Activated CD4-positive, alpha-beta memory T cell treated with anti-CD3 and anti-CD28 coated beads, Interleukin-2, amount 10 ng/mL, durations not matched to agents 7 days and 5 days (primary cell): ENCODE measurements at regions not wholly inside any gene's neighbourhood (a gene's known extent, or its start where the extent isn't known, plus 50 kb on each side); places are given as distances from the start of the nearest gene placed in this dataset.
"Not testable (repeated sequence)": the region's sequence is repeated elsewhere in the genome, so short reads cannot be mapped to it uniquely, and the experiment has no call there.

Experiments used
- CTCF ChIA-PET: fragments of 350-600 bp; sonication (Branson Sonifier 250); formaldehyde crosslinking; loops from one replicate; lab custom pipeline; 2021; ENCODE audit warnings: antibody characterized with exemption, inconsistent platforms; lab: Charles Lee
- POLR2A ChIA-PET: fragments of 350-600 bp; sonication (Branson Sonifier 250); formaldehyde crosslinking; loops from one replicate; lab custom pipeline; 2021; ENCODE audit warnings: antibody characterized with exemption; lab: Charles Lee
- DNase-seq: peaks from one replicate; pipeline ENCODE4 v3.0.0-alpha.2; 2020
- H3K27ac Mint-ChIP-seq: one replicate; pipeline ENCODE4 v1.8.0; 2021; ENCODE audit warnings: mild to moderate bottlenecking, mixed read lengths
- H3K27me3 Mint-ChIP-seq: one replicate; pipeline ENCODE4 v1.8.0; 2021; ENCODE audit warnings: mixed read lengths
- H3K36me3 Mint-ChIP-seq: one replicate; pipeline ENCODE4 v1.8.0; 2021; ENCODE audit warnings: low read depth, mixed read lengths
- H3K4me1 Mint-ChIP-seq: one replicate; pipeline ENCODE4 v1.8.0; 2021; ENCODE audit warnings: mixed read lengths
- H3K4me3 Mint-ChIP-seq: one replicate; pipeline ENCODE4 v1.8.0; 2021; ENCODE audit warnings: mild to moderate bottlenecking, mixed read lengths
- H3K9me3 Mint-ChIP-seq: one replicate; pipeline ENCODE4 v1.8.0; 2021; ENCODE audit warnings: mixed read lengths

GRCh38 chr18:22764005-22764404 lies 169.1 kb upstream of the RBBP8 start:
- H3K36me3 Mint-ChIP-seq, H3K27ac Mint-ChIP-seq, H3K4me3 Mint-ChIP-seq, H3K4me1 Mint-ChIP-seq, DNase-seq, POLR2A ChIA-PET, CTCF ChIA-PET, H3K9me3 Mint-ChIP-seq: not testable (repeated sequence)
- peaks cover 17% of the 10 kb centered on the region for H3K27me3 Mint-ChIP-seq

GRCh38 chr18:22765896-22766295 lies 167.2 kb upstream of the RBBP8 start:
- POLR2A ChIA-PET: no interaction called here
- no peak overlapping the region for H3K4me3 Mint-ChIP-seq
- H3K27me3 Mint-ChIP-seq: peaks cover 13% of the 10 kb centered on the region
- no peak for DNase-seq
- no peaks in the 10 kb centered on the region for H3K4me1 Mint-ChIP-seq
- no peaks in the 10 kb centered on the region for H3K9me3 Mint-ChIP-seq
- H3K36me3 Mint-ChIP-seq: no peaks in the 10 kb centered on the region
- H3K27ac Mint-ChIP-seq: no peak overlapping the region
- CTCF ChIA-PET: no interaction called here

- POLR2A ChIA-PET: no interaction called here
- Mint-ChIP-seq H3K27ac (no peak overlapping the region), H3K4me1 (no peaks in the 10 kb centered on the region), H3K9me3 (no peaks in the 10 kb centered on the region), H3K4me3 (no peak overlapping the region), H3K27me3 (peaks cover 7% of the 10 kb centered on the region), H3K36me3 (no peaks in the 10 kb centered on the region)
- CTCF ChIA-PET: interaction anchor here (0.5 kb wide), 1 partner anchor 952 kb away, joined by 3 read pairs; no protein-coding TSS in a partner anchor
- no peak for DNase-seq
These were observed 165.5 kb upstream of the RBBP8 start for GRCh38 chr18:22767653-22768052.

GRCh38 chr18:22773944-22774343 lies 159.2 kb upstream of the RBBP8 start:
- no peak overlapping the region for H3K27ac Mint-ChIP-seq
- no peaks in the 10 kb centered on the region for H3K36me3 Mint-ChIP-seq
- no peaks in the 10 kb centered on the region for H3K4me1 Mint-ChIP-seq
- ChIA-PET POLR2A (no interaction called here), CTCF (no interaction called here)
- no peak for DNase-seq
- no peak overlapping the region for H3K4me3 Mint-ChIP-seq
- H3K27me3 Mint-ChIP-seq: peaks cover under 1% of the 10 kb centered on the region
- H3K9me3 Mint-ChIP-seq: no peaks in the 10 kb centered on the region

- peaks cover 23% of the 10 kb centered on the region for H3K27me3 Mint-ChIP-seq
- ChIA-PET CTCF (no interaction called here), POLR2A (no interaction called here)
- no peaks in the 10 kb centered on the region for H3K4me1 Mint-ChIP-seq
- no peaks in the 10 kb centered on the region for H3K36me3 Mint-ChIP-seq
- no peak overlapping the region for H3K4me3 Mint-ChIP-seq
- DNase-seq: no peak
- no peak overlapping the region for H3K27ac Mint-ChIP-seq
- H3K9me3 Mint-ChIP-seq: no peaks in the 10 kb centered on the region
These were observed 154.1 kb upstream of the RBBP8 start for GRCh38 chr18:22778996-22779395.

GRCh38 chr18:22783245-22783644 lies 149.9 kb upstream of the RBBP8 start:
- DNase-seq: no peak
- Mint-ChIP-seq H3K36me3 (no peaks in the 10 kb centered on the region), H3K27ac (no peak overlapping the region), H3K4me3 (no peak overlapping the region), H3K27me3 (peaks cover 35% of the 10 kb centered on the region), H3K9me3 (no peaks in the 10 kb centered on the region), H3K4me1 (no peaks in the 10 kb centered on the region)
- ChIA-PET POLR2A (no interaction called here), CTCF (no interaction called here)

GRCh38 chr18:22783662-22784076 lies 149.5 kb upstream of the RBBP8 start:
- Mint-ChIP-seq H3K9me3 (no peaks in the 10 kb centered on the region), H3K27me3 (peaks cover 39% of the 10 kb centered on the region), H3K4me3 (no peak overlapping the region), H3K27ac (no peak overlapping the region), H3K36me3 (no peaks in the 10 kb centered on the region), H3K4me1 (no peaks in the 10 kb centered on the region)
- ChIA-PET CTCF (no interaction called here), POLR2A (no interaction called here)
- no peak for DNase-seq

- Mint-ChIP-seq H3K4me1 (no peaks in the 10 kb centered on the region), H3K27ac (no peak overlapping the region), H3K36me3 (no peaks in the 10 kb centered on the region), H3K27me3 (peaks cover 33% of the 10 kb centered on the region), H3K4me3 (no peak overlapping the region), H3K9me3 (no peaks in the 10 kb centered on the region)
- POLR2A ChIA-PET: no interaction called here
- no peak for DNase-seq
- CTCF ChIA-PET: interaction anchor here (1.3 kb wide), 1 partner anchor 11 kb away, joined by 4 read pairs; no protein-coding TSS in a partner anchor
These were observed 144.1 kb upstream of the RBBP8 start for GRCh38 chr18:22789052-22789451.

- Mint-ChIP-seq H3K27ac (no peak overlapping the region), H3K36me3 (no peaks in the 10 kb centered on the region), H3K4me3 (no peak overlapping the region), H3K9me3 (no peaks in the 10 kb centered on the region), H3K27me3 (peaks cover 33% of the 10 kb centered on the region), H3K4me1 (no peaks in the 10 kb centered on the region)
- CTCF ChIA-PET: interaction anchor here (1.3 kb wide), 1 partner anchor 10 kb away, joined by 4 read pairs; no protein-coding TSS in a partner anchor
- DNase-seq: no peak
- POLR2A ChIA-PET: no interaction called here
These were observed 143.5 kb upstream of the RBBP8 start for GRCh38 chr18:22789600-22789999.

- ChIA-PET CTCF (no interaction called here), POLR2A (no interaction called here)
- Mint-ChIP-seq H3K9me3 (no peaks in the 10 kb centered on the region), H3K4me1 (no peaks in the 10 kb centered on the region), H3K27me3 (peaks cover 32% of the 10 kb centered on the region), H3K27ac (no peak overlapping the region), H3K4me3 (no peak overlapping the region), H3K36me3 (no peaks in the 10 kb centered on the region)
- DNase-seq: no peak
These were observed 142.4 kb upstream of the RBBP8 start for GRCh38 chr18:22790545-22791309.

GRCh38 chr18:22791310-22791610 lies 141.9 kb upstream of the RBBP8 start:
- DNase-seq: no peak
- Mint-ChIP-seq H3K27ac (no peak overlapping the region), H3K36me3 (no peaks in the 10 kb centered on the region), H3K27me3 (peaks cover 28% of the 10 kb centered on the region), H3K4me3 (no peak overlapping the region), H3K9me3 (no peaks in the 10 kb centered on the region), H3K4me1 (no peaks in the 10 kb centered on the region)
- POLR2A ChIA-PET: no interaction called here
- CTCF ChIA-PET: no interaction called here

GRCh38 chr18:22796113-22796512 lies 137.0 kb upstream of the RBBP8 start:
- Mint-ChIP-seq H3K27me3 (peaks cover 20% of the 10 kb centered on the region), H3K9me3 (no peaks in the 10 kb centered on the region), H3K27ac (no peak overlapping the region), H3K36me3 (no peaks in the 10 kb centered on the region), H3K4me1 (no peaks in the 10 kb centered on the region), H3K4me3 (no peak overlapping the region)
- DNase-seq: no peak
- CTCF ChIA-PET: no interaction called here
- POLR2A ChIA-PET: no interaction called here

- H3K4me1 Mint-ChIP-seq: no peaks in the 10 kb centered on the region
- H3K27me3 Mint-ChIP-seq: peaks cover 16% of the 10 kb centered on the region
- ChIA-PET CTCF (interaction anchor here (1.2 to 1.6 kb wide), 4 partner anchors 8 to 611 kb away, joined by 3 to 5 read pairs (median 4); no protein-coding TSS in a partner anchor), POLR2A (no interaction called here)
- H3K36me3 Mint-ChIP-seq: no peaks in the 10 kb centered on the region
- no peak overlapping the region for H3K4me3 Mint-ChIP-seq
- no peak overlapping the region for H3K27ac Mint-ChIP-seq
- no peak for DNase-seq
- H3K9me3 Mint-ChIP-seq: no peaks in the 10 kb centered on the region
These were observed 132.6 kb upstream of the RBBP8 start for GRCh38 chr18:22800551-22800951.
